Upper lobe of left lung (tissue), 6 donors: ENCODE measurements at regions not wholly inside any gene's neighbourhood (a gene's known extent, or its start where the extent isn't known, plus 50 kb on each side); places are given as distances from the start of the nearest gene placed in this dataset.

Source experiments
- ATAC-seq, 2 donors: fragments of 200-7000 bp; cut with Tn5 transposase; one replicate each; pipeline ENCODE4 v1.9.1; 2022; ENCODE audit warnings: mild to moderate bottlenecking in 2 of 2, moderate library complexity in 2 of 2; ENCODE audit not compliant: low FRiP score in 2 of 2
- DNase-seq, 2 donors: peaks; one replicate each; pipeline ENCODE4 v3.0.0-alpha.2; 2019 to 2020
- H3K27ac ChIP-seq, 4 donors: fragments of 200-600 bp; sonication (generic); one replicate each; pipeline ENCODE4 v1.5.1; 2016 to 2019
- H3K27me3 ChIP-seq, 4 donors: fragments of 200-600 bp; sonication (generic); one replicate each; pipeline ENCODE4 v1.5.1; 2017 to 2019
- H3K36me3 ChIP-seq, 4 donors: fragments of 200-600 bp; sonication (generic); one replicate each; pipeline ENCODE4 v1.5.1; 2016 to 2019
- H3K4me1 ChIP-seq, 4 donors: fragments of 200-600 bp; sonication (generic); one replicate each; pipeline ENCODE4 v1.5.1; 2018 to 2019
- H3K4me3 ChIP-seq, 4 donors: fragments of 200-600 bp; sonication (generic); one replicate each; pipeline ENCODE4 v1.5.1; 2017 to 2019; ENCODE audit warnings: mild to moderate bottlenecking in 2 of 4, moderate library complexity in 1 of 4
- H3K9me3 ChIP-seq, 4 donors: fragments of 200-600 bp; sonication (generic); one replicate each; pipeline ENCODE4 v1.5.1; 2018 to 2019
- CTCF ChIP-seq, 6 experiments: fragments of 450-650 bp in 4 of 6; fragments of 200-600 bp in 2 of 6; sonication (generic) in 2 of 6; IDR thresholded peaks; one replicate each; pipeline ENCODE4 v1.5.1; 2016 to 2019; ENCODE audit warnings: antibody characterized with exemption in 6 of 6
- EP300 ChIP-seq, 4 donors: sonication (generic); formaldehyde crosslinking; IDR thresholded peaks; one replicate each; pipeline ENCODE4 v1.5.1; 2017; ENCODE audit warnings: antibody characterized with exemption in 4 of 4, control low read depth in 2 of 4
- POLR2A ChIP-seq, 4 donors: fragments of 450-650 bp; IDR thresholded peaks; one replicate each; pipeline ENCODE4 v1.5.1; 2016 to 2017; ENCODE audit warnings: antibody characterized with exemption in 4 of 4, mild to moderate bottlenecking in 2 of 4
- POLR2AphosphoS5 ChIP-seq, 2 donors: sonication (generic); formaldehyde crosslinking; IDR thresholded peaks; one replicate each; pipeline ENCODE4 v1.5.1; 2017; ENCODE audit warnings: antibody characterized with exemption in 2 of 2
- WGBS, 2 donors: methylation state at CpG; one replicate each; pipeline ENCODE4 v1.1.5; 2017 to 2018; 5-methylcytosine and 5-hydroxymethylcytosine counted together
- donor health status: DM: no; HTN: no; CAD: no; lungs with moderate emphysema.
- donor health status: DM: no; HTN: yes; CAD: no; lungs with severe emphysema.

- H3K36me3 ChIP-seq, result no peaks in the 10 kb centered on the region
- H3K27ac ChIP-seq, result peak overlapping the region in 2 of 4 donors; percentile 18 to 36
- WGBS, 2 donors, result 64 to 76% methylated on average over 13 of the region's 13 CpGs
- no peaks in the 10 kb centered on the region for H3K27me3 ChIP-seq
- no peaks in the 10 kb centered on the region for H3K9me3 ChIP-seq
- DNase-seq (no peak), ATAC-seq (no peak)
- TF ChIP-seq POLR2A (IDR thresholded peaks at IDR 0.05) (no peak), CTCF (IDR thresholded peaks at IDR 0.05) (no peak), POLR2AphosphoS5 (IDR thresholded peaks at IDR 0.05) (no peak), EP300 (IDR thresholded peaks at IDR 0.05) (no peak)
- H3K4me3 ChIP-seq, result no peak overlapping the region
- H3K4me1 ChIP-seq, result peaks cover 0 to 17% (median 5%) of the 10 kb centered on the region in 4 donors
These were observed 192.4 kb downstream of the SEMA6A start for GRCh38 chr5:116382032-116382873.

- no peak overlapping the region for H3K4me3 ChIP-seq
- WGBS, 2 donors, result 95 to 100% methylated on average over 6 of the region's 6 CpGs
- TF ChIP-seq CTCF (IDR thresholded peaks at IDR 0.05), result no peak
- no peak for TF ChIP-seq EP300 (IDR thresholded peaks at IDR 0.05)
- no peak for TF ChIP-seq POLR2AphosphoS5 (IDR thresholded peaks at IDR 0.05)
- no peak for TF ChIP-seq POLR2A (IDR thresholded peaks at IDR 0.05)
- no peaks in the 10 kb centered on the region for H3K36me3 ChIP-seq
- no peaks in the 10 kb centered on the region for H3K9me3 ChIP-seq
- no peak for DNase-seq
- H3K27me3 ChIP-seq, result no peaks in the 10 kb centered on the region
- ATAC-seq, result no peak
- H3K4me1 ChIP-seq, result peaks cover 0 to 19% (median 5%) of the 10 kb centered on the region in 4 donors
- H3K27ac ChIP-seq, result peak overlapping the region in 2 of 4 donors; percentile 18 to 53
These were observed 193.4 kb downstream of the SEMA6A start for GRCh38 chr5:116381201-116381600.

- peaks cover 0 to 19% (median 5%) of the 10 kb centered on the region in 4 donors for H3K4me1 ChIP-seq
These were observed 194.0 kb downstream of the SEMA6A start for GRCh38 chr5:116380621-116381020.

GRCh38 chr5:116379306-116379705 lies 195.3 kb downstream of the SEMA6A start:
- Histone ChIP-seq H3K9me3 (no peaks in the 10 kb centered on the region), H3K27ac (no peak overlapping the region), H3K4me1 (peaks cover 0 to 26% (median 5%) of the 10 kb centered on the region in 4 donors), H3K36me3 (no peaks in the 10 kb centered on the region), H3K4me3 (no peak overlapping the region), H3K27me3 (no peaks in the 10 kb centered on the region)
- ATAC-seq (no peak), DNase-seq (no peak)
- no peak for TF ChIP-seq POLR2A (IDR thresholded peaks at IDR 0.05)
- no peak for TF ChIP-seq EP300 (IDR thresholded peaks at IDR 0.05)
- no peak for TF ChIP-seq CTCF (IDR thresholded peaks at IDR 0.05)
- TF ChIP-seq POLR2AphosphoS5 (IDR thresholded peaks at IDR 0.05), result no peak
- WGBS, 2 donors, result 95 to 99% methylated on average over 5 of the region's 5 CpGs

More at GRCh38 chr5:116380621-116381020, 194.0 kb downstream of the SEMA6A start:
- H3K27me3 ChIP-seq, result no peaks in the 10 kb centered on the region
- WGBS, 2 donors, result 96 to 100% methylated on average over 2 of the region's 2 CpGs
- DNase-seq, result no peak
- no peaks in the 10 kb centered on the region for H3K36me3 ChIP-seq
- H3K4me3 ChIP-seq, result no peak overlapping the region
- peak overlapping the region in 1 of 4 donors; percentile 18 for H3K27ac ChIP-seq
- ATAC-seq, result no peak
- TF ChIP-seq POLR2A (IDR thresholded peaks at IDR 0.05) (no peak), EP300 (IDR thresholded peaks at IDR 0.05) (no peak), CTCF (IDR thresholded peaks at IDR 0.05) (no peak), POLR2AphosphoS5 (IDR thresholded peaks at IDR 0.05) (no peak)
- H3K9me3 ChIP-seq, result no peaks in the 10 kb centered on the region
